CD4-positive, CD25-positive, alpha-beta regulatory T cell (primary cell): ENCODE measurements at regions not wholly inside any gene's neighbourhood (a gene's known extent, or its start where the extent isn't known, plus 50 kb on each side); places are given as distances from the start of the nearest gene placed in this dataset.

Source experiments
- ATAC-seq, 2 donors: fragments of 150-1000 bp; cut with Tn5 transposase; one replicate each; pipeline ENCODE4 v1.10.0; 2021; ENCODE audit warnings: low read depth in 2 of 2, moderate number of reproducible peaks in 2 of 2, moderate library complexity in 1 of 2
- DNase-seq, 3 donors: peaks; one replicate each; pipeline versions ENCODE4 v3.0.0 to v3.0.0-alpha.2; 2012 to 2022; ENCODE audit warnings: mixed read lengths in 1 of 3
- H3K27ac ChIP-seq: one replicate; pipeline ENCODE4 v1.7.0; 2013; ENCODE audit warnings: mild to moderate bottlenecking, low read length; ENCODE audit not compliant: insufficient read depth, poor library complexity, severe bottlenecking
- H3K27me3 ChIP-seq: one replicate; pipeline ENCODE4 v1.7.0; 2013; ENCODE audit warnings: low read length; ENCODE audit not compliant: control insufficient read depth, insufficient read depth
- H3K36me3 ChIP-seq: one replicate; pipeline ENCODE4 v1.7.0; 2013; ENCODE audit warnings: mild to moderate bottlenecking, low read length, moderate library complexity; ENCODE audit not compliant: control insufficient read depth, insufficient read depth
- H3K4me1 ChIP-seq: 2 replicates; pipeline ENCODE4 v1.7.0; 2013; ENCODE audit warnings: mild to moderate bottlenecking, low read length; ENCODE audit not compliant: insufficient read depth, control insufficient read depth, poor library complexity, severe bottlenecking
- H3K4me3 ChIP-seq: one replicate; pipeline ENCODE4 v1.7.0; 2013; ENCODE audit warnings: low read depth, mild to moderate bottlenecking, low read length, moderate library complexity
- H3K9me3 ChIP-seq, 2 experiments: 1 replicate in 1 of 2; 2 replicates in 1 of 2; pipeline ENCODE4 v1.7.0; 2013; ENCODE audit warnings: low read length in 2 of 2, mild to moderate bottlenecking in 1 of 2, moderate library complexity in 1 of 2; ENCODE audit not compliant: control insufficient read depth in 2 of 2
- H3K27ac Mint-ChIP-seq, 3 donors: one replicate each; pipeline ENCODE4 v1.8.0; 2020 to 2022; ENCODE audit warnings: mild to moderate bottlenecking in 3 of 3, mixed read lengths in 3 of 3, moderate library complexity in 2 of 3
- H3K27me3 Mint-ChIP-seq: one replicate; pipeline ENCODE4 v1.8.0; 2022; ENCODE audit warnings: mild to moderate bottlenecking, mixed read lengths
- H3K36me3 Mint-ChIP-seq: one replicate; pipeline ENCODE4 v1.8.0; 2020; ENCODE audit warnings: mixed read lengths
- H3K4me1 Mint-ChIP-seq, 4 donors: one replicate each; pipeline ENCODE4 v1.8.0; 2020 to 2022; ENCODE audit warnings: mixed read lengths in 4 of 4, mild to moderate bottlenecking in 1 of 4
- H3K4me3 Mint-ChIP-seq, 4 donors: one replicate each; pipeline ENCODE4 v1.8.0; 2020 to 2022; ENCODE audit warnings: mild to moderate bottlenecking in 4 of 4, mixed read lengths in 4 of 4, moderate library complexity in 3 of 4
- H3K9me3 Mint-ChIP-seq, 7 donors: one replicate each; pipeline ENCODE4 v1.8.0; 2020 to 2022; ENCODE audit warnings: mixed read lengths in 7 of 7, mild to moderate bottlenecking in 3 of 7, moderate library complexity in 2 of 7

DNA sequence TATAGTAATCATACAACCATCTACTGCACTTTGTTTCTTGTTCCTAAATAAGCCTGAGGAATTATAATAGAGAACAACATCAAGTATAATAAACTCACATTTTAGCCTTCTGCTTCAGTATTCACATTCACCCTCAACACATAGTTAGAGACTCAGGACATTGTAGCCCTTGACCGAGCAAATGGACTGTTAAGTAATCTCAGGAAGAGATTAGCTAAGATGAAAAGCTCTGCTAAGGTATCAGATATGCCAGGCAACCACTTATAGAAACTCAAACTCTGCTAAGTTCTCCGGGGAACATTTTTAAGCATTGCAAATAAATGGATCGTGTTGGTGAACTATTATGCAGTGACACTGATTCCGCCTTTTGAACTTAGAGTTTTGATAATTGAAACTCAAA lies 252.0 kb downstream of the DTWD2 start:
- H3K9me3 ChIP-seq = no peaks in the 10 kb centered on the region
- Mint-ChIP-seq H3K27ac (no peak overlapping the region), H3K27me3 (no peaks in the 10 kb centered on the region), H3K4me3 (no peak overlapping the region), H3K36me3 (no peaks in the 10 kb centered on the region), H3K4me1 (no peaks in the 10 kb centered on the region), H3K9me3 (peaks cover 2 to 19% (median 7%) of the 10 kb centered on the region in 7 donors)
- H3K27ac ChIP-seq = no peak overlapping the region
- no peaks in the 10 kb centered on the region for H3K4me1 ChIP-seq
- ATAC-seq (no peak), DNase-seq (no peak)
- no peak overlapping the region for H3K4me3 ChIP-seq
- H3K36me3 ChIP-seq = no peaks in the 10 kb centered on the region
- H3K27me3 ChIP-seq = no peaks in the 10 kb centered on the region

DNA sequence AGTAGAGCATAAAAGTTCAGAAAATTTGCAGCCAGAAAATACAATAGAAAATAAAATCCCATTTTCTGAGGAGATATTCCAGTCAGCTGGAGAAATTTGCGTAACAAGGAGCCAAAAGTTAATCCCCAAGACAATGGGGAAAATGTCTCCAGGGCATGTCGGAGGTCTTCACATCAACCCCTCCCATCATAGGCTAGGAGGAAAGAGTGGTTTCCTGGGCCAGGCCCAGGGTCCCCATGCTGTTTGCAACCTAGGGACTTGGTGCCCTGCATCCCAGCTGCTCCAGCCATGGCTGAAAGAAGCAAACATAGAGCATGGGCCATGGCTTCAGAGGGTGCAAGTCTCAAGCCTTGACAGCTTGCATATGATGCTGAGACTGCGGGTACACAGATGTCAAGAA lies 255.0 kb downstream of the DTWD2 start:
- H3K27me3 Mint-ChIP-seq = no peaks in the 10 kb centered on the region
- no peak overlapping the region for H3K4me3 Mint-ChIP-seq
- no peak overlapping the region for H3K27ac Mint-ChIP-seq
- H3K9me3 Mint-ChIP-seq = peaks cover 2 to 19% (median 6%) of the 10 kb centered on the region in 7 donors
- no peaks in the 10 kb centered on the region for H3K4me1 Mint-ChIP-seq
- H3K36me3 Mint-ChIP-seq = no peaks in the 10 kb centered on the region
- Histone ChIP-seq H3K4me1 (no peaks in the 10 kb centered on the region), H3K27me3 (no peaks in the 10 kb centered on the region), H3K9me3 (no peaks in the 10 kb centered on the region), H3K4me3 (no peak overlapping the region), H3K27ac (no peak overlapping the region), H3K36me3 (no peaks in the 10 kb centered on the region)
- DNase-seq (no peak), ATAC-seq (no peak)

DNA sequence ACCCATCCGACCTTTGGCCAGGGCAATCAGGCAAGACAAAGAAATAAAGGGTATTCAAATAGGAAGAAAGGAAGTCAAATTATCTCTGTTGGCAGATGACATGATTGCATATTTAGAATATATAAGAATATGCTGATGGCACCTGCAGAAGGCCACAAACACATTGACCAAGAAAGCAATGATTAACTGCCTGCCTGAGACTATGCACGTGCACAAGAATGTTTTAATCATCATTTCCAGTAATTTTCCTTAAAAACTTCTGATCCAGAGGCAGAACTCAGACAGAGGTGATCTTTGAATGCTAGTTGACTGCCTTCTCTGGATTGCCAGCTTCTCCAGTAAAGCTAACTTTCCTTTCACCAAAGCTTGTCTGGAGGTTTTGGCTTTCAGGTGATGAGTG lies 260.2 kb downstream of the DTWD2 start:
- H3K4me3 ChIP-seq = no peak overlapping the region
- no peaks in the 10 kb centered on the region for H3K9me3 ChIP-seq
- Mint-ChIP-seq H3K27me3 (no peaks in the 10 kb centered on the region), H3K4me1 (no peaks in the 10 kb centered on the region), H3K4me3 (no peak overlapping the region), H3K9me3 (peaks cover 0 to 11% (median 4%) of the 10 kb centered on the region in 7 donors), H3K36me3 (no peaks in the 10 kb centered on the region), H3K27ac (no peak overlapping the region)
- H3K27me3 ChIP-seq = no peaks in the 10 kb centered on the region
- no peak for ATAC-seq
- H3K4me1 ChIP-seq = no peaks in the 10 kb centered on the region
- no peak for DNase-seq
- H3K27ac ChIP-seq = no peak overlapping the region
- H3K36me3 ChIP-seq = no peaks in the 10 kb centered on the region

DNA sequence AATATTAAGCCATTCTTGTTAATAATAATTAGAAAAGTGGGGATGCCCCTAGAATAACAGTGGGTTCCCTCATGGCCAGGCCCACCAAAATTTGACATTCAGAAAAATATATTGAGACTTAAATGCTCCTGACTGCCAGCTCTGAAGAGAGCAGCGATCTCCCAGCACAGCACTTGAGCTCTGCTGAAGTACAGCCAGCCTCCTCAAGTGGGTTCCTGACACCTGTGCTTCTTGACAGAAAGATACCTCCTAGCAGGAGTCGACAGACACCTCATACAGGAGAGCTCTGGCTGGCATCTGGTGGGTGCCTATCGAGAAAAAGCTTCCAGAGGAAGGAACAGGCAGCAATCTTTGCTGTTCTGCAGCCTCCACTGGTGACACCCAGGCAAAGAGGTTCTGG lies 261.5 kb downstream of the DTWD2 start:
- Mint-ChIP-seq H3K9me3 (peaks cover 0 to 9% (median 2%) of the 10 kb centered on the region in 7 donors), H3K27ac (no peak overlapping the region), H3K36me3 (no peaks in the 10 kb centered on the region), H3K4me3 (no peak overlapping the region), H3K4me1 (no peaks in the 10 kb centered on the region), H3K27me3 (no peaks in the 10 kb centered on the region)
- ATAC-seq = no peak
- Histone ChIP-seq H3K27ac (no peak overlapping the region), H3K4me3 (no peak overlapping the region), H3K27me3 (no peaks in the 10 kb centered on the region), H3K36me3 (no peaks in the 10 kb centered on the region), H3K9me3 (no peaks in the 10 kb centered on the region), H3K4me1 (no peaks in the 10 kb centered on the region)
- no peak for DNase-seq

DNA sequence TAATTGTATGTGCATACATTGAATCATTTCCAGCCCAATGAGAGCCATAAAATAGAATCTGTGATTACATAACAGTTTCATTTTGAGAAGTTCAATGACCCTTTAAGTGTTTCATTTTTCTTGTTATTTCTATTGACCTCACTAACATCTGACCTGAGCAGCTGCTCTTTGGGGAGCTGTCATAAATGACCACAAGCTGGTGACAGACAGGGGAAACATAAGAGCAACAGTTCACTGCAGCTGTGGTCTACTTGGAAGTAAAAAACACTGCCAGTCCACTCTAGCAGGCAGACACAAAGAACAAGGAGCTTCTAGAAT lies 265.4 kb downstream of the DTWD2 start:
- Mint-ChIP-seq H3K27ac (no peak overlapping the region), H3K9me3 (peaks cover 0 to 9% (median 4%) of the 10 kb centered on the region in 7 donors), H3K27me3 (no peaks in the 10 kb centered on the region), H3K4me1 (no peaks in the 10 kb centered on the region), H3K36me3 (no peaks in the 10 kb centered on the region), H3K4me3 (no peak overlapping the region)
- Histone ChIP-seq H3K36me3 (no peaks in the 10 kb centered on the region), H3K27ac (no peak overlapping the region), H3K27me3 (no peaks in the 10 kb centered on the region), H3K4me1 (no peaks in the 10 kb centered on the region), H3K4me3 (no peak overlapping the region), H3K9me3 (no peaks in the 10 kb centered on the region)
- no peak for DNase-seq
- no peak for ATAC-seq

DNA sequence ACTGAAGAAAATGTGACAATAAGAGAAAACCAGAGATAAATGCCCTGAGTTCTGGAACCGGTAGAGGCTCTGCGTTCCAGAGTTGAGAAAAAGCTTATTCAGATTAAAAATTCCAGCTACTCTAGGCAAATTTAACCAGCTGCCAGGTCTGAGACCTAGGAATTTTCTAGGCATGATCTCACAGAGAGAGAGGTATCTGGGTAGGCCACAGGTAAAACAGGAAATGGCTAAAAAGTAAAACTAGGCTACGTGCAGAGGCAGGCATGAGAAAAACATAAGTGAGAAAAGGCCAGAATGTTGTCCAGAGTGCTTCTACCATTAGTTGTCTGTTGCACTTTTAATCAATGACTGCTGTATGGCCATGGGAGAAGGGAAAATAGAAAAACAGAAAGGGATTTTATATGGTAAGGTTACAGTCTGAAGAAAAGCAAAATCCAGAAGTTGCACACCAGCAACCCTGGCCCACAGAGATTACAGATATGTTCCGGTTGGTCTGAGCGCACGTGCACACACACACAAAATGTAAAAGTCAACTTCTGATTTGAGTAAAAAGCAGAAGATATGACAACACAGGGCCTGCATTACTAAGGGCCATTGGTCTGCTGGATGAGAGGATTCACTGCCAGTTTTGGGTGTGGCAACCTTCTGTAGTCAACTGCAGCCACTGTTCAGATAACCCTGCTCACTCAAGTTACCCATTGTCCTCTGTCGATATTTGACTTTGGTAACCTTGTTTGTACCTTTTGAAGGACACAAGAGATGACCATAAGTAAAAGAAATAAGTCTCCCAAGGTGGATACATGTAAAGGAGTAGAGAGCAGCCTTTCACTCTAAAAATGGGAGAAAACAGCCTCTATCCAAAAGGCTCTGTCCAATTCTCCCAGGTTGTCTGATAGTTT lies 266.0 kb downstream of the DTWD2 start:
- no peak overlapping the region for H3K4me3 Mint-ChIP-seq
- H3K9me3 ChIP-seq = no peaks in the 10 kb centered on the region
- no peak for ATAC-seq

DNA sequence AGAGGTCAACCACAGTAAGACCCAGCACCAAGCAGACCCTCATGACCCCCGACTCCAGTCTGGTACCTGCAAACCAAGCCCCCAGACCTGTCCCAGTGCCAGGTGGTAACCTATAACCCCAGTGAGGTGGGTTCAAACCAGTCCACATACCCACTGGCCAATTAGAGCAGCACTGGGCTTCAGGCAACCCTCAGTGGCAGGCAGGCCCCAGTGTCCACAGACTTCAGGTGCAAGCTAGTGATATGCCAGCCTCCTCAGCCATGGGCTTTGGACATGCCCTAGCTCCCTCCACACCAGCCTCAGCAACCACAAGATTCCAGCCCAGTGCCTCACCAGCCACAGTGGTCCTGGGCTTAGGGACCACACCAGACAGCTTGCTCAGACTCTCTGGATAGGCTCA lies 276.6 kb downstream of the DTWD2 start:
- H3K36me3 ChIP-seq = no peaks in the 10 kb centered on the region
- H3K27me3 ChIP-seq = no peaks in the 10 kb centered on the region
- no peak overlapping the region for H3K4me3 ChIP-seq
- no peaks in the 10 kb centered on the region for H3K4me1 ChIP-seq
- no peak for DNase-seq
- H3K9me3 ChIP-seq = peaks cover 0 to 4% of the 10 kb centered on the region in 2 experiments
- H3K36me3 Mint-ChIP-seq = no peaks in the 10 kb centered on the region
- H3K4me3 Mint-ChIP-seq = no peak overlapping the region
- H3K4me1 Mint-ChIP-seq = no peaks in the 10 kb centered on the region
- no peak overlapping the region for H3K27ac ChIP-seq
- peaks cover 0 to 17% (median 4%) of the 10 kb centered on the region in 7 donors for H3K9me3 Mint-ChIP-seq
- H3K27ac Mint-ChIP-seq = no peak overlapping the region
- no peak for ATAC-seq
- H3K27me3 Mint-ChIP-seq = no peaks in the 10 kb centered on the region

More for the DNA sequence above, 266.0 kb downstream of the DTWD2 start:
- DNase-seq = no peak
- Histone ChIP-seq H3K4me1 (no peaks in the 10 kb centered on the region), H3K27me3 (no peaks in the 10 kb centered on the region), H3K4me3 (no peak overlapping the region), H3K36me3 (no peaks in the 10 kb centered on the region), H3K27ac (no peak overlapping the region)
- no peaks in the 10 kb centered on the region for H3K27me3 Mint-ChIP-seq
- no peak overlapping the region for H3K27ac Mint-ChIP-seq
- H3K36me3 Mint-ChIP-seq = no peaks in the 10 kb centered on the region
- no peaks in the 10 kb centered on the region for H3K4me1 Mint-ChIP-seq
- H3K9me3 Mint-ChIP-seq = peaks cover 0 to 7% (median 2%) of the 10 kb centered on the region in 7 donors
